ELR (cell line): ENCODE measurements at regions not wholly inside any gene's neighbourhood (a gene's known extent, or its start where the extent isn't known, plus 50 kb on each side); places are given as distances from the start of the nearest gene placed in this dataset.

Experiments used
- DNase-seq: peaks from one replicate; pipeline ENCODE4 v3.0.0-alpha.2; 2015; ENCODE audit warnings: low read depth

- no peak for DNase-seq
Measured at GRCh38 chr1:22376546-22376945, 75.1 kb upstream of the ZBTB40 start.

- peak; percentile 43 for DNase-seq
Measured at GRCh38 chr1:22376976-22377375, 74.7 kb upstream of the ZBTB40 start.

- DNase-seq: no peak
Measured at GRCh38 chr1:22379566-22379965, 72.1 kb upstream of the ZBTB40 start.

DNA sequence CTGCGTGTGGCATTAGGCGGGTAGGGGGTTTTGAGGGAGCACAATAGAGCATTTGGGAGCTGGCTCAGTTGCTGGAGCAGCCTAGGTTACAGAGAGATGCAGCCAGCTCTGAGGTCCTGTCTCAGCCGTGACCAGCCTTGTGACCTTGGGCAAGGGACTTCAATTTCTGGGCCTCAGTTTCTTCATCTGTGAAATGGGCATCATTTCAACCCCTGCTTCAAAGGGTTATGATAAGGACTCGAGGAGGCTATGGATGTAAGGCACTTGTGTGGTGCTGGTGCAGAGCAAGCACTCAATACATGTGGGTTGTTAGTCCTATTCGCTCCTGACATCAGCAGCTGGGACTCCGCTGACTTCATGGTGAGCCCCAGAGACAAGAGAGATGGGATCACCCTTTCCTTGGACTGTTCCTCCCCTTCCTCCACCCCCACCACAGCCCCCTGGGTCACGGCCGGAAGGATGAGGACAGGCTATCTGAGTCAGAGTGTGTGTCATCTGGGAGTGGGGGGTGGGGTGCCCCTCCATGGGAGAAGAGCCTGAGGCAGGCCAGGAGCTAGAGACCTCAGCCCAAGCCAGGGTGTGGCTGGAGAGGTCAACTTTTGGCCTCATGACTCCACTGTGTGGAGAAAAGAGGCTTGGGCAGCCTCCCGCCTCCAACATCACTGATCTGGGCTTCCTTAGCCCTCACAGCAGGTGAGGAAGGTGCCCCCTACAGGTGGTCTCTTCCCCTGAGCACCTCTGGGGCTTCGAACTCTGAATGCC lies 71.4 kb upstream of the ZBTB40 start:
- peak; percentile 85 for DNase-seq

- DNase-seq: no peak
Measured at GRCh38 chr1:22383526-22384294, 67.9 kb upstream of the ZBTB40 start.

DNA sequence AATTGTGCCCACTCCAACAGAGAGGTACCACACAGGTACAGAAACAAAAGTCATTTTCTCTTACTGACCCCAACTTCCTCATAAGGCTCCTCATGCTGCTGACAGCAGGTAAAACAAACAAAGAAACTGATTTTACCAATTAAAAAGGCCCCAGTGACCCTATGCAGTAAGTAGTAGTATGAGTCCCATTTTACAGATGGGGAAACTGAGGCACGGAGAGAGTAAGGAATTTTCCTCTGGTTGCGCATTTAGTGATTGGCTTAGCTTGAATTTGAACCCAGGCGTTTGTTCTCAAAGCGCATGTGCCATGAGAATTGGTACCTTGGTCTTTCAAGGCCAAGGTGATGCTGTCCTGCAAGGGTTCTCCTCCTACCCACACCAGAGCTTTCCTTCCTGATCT lies 66.1 kb upstream of the ZBTB40 start:
- no peak for DNase-seq

GRCh38 chr1:22386774-22387173 lies 64.9 kb upstream of the ZBTB40 start:
- DNase-seq: no peak

GRCh38 chr1:22387919-22388580 lies 63.6 kb upstream of the ZBTB40 start:
- peak; percentile 29 for DNase-seq

DNA sequence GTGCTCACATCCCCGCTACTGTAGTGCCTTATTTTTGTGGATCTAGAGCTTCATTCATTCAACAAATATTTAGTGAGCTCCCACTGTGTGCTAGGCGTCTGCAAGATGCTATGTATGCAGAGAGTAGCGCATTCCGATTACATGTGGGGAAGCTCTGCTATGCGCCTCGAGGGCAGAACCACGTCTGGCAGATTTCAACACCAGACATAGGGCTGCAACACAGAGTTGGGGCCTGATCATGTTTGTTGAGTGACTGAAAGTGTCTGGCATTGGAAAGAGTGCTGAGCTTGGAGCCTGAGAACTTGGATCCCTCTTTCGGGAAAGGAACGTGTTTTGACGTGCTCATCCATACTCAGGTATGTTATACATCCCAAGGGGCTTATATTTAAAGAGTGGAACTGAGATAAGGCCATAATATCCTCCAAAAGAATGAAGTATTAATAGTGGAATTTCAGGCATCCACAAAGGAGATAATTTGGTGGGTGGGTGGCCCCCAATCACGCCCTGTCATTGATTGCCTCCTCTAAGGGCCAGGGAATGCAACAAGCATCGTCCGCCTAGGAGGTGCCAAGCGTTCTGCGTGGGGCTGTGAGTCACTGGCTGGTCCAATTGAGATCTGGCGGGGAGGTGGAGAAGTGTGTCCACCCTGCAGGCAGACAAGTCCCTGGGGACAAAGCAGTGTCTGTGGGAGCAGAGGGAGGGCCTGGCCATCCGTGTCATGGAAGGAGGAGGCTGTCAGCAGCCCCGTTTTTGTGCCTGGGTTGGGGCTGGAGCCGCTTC lies 62.8 kb upstream of the ZBTB40 start:
- peak; percentile 70 for DNase-seq

GRCh38 chr1:22393587-22393986 lies 58.1 kb upstream of the ZBTB40 start:
- DNase-seq: no peak

DNA sequence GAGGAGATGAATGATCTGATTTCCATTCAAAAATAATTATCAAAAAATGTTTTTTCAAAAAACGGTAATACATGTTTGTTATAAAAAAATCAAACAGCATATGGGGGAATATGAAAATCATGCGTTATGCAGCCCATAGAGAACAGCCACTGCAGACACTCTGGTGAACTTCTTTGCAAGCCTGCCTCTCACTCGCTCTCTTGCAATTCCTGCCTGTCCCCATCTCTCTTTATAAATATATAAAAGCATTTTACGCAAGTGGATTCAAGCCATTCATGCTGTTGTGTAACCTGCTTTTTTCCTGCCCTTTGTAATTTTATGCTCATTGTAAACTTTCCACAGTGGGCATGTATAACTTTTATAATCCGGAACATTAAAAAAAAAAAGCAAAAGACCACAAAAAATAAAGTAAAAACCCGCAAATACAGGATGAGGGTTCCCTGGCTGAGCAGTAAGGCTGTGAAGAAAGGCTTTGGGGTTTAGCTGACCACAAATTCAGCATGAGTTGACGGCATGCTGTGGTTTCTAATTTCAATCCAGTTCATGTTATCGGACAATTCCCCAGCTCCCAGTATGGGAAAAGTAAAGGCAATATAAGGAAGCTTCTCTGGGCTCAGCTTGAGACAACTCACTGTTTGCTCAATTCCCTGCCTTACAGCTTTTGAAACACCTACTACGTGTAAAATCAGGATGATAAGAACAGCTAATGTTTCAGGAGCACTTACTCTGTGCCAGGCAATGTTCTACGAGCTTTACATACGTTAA lies 52.8 kb upstream of the ZBTB40 start:
- no peak for DNase-seq

GRCh38 chr1:22399421-22400091 lies 52.1 kb upstream of the ZBTB40 start:
- no peak for DNase-seq
